ENCODE measurements at regions not wholly inside any gene's neighbourhood (a gene's known extent, or its start where the extent isn't known, plus 50 kb on each side); places are given as distances from the start of the nearest gene placed in this dataset.

GRCh38 chr12:124636138-124636978 is 68.9 kb upstream of the NCOR2 start:
- FAIRE-seq (no peak), DNase-seq (ENCODE audit: low read depth) (peak; percentile 64)
- Histone ChIP-seq H3K27me3 (ENCODE audit: insufficient read depth, low read length) (no peaks in the 10 kb centered on the region), H3K4me1 (ENCODE audit: insufficient read depth, low read length) (peaks cover 23% of the 10 kb centered on the region), H3K9me3 (ENCODE audit: insufficient read depth, low read depth, low read length) (peaks cover 5% of the 10 kb centered on the region), H3K27ac (ENCODE audit: low read depth, low read length) (no peak overlapping the region), H3K9ac (ENCODE audit: low read length) (no peak overlapping the region), H3K36me3 (ENCODE audit: insufficient read depth, low read length) (no peaks in the 10 kb centered on the region), H3K79me2 (ENCODE audit: insufficient read depth, low read length) (no peaks in the 10 kb centered on the region), H4K20me1 (ENCODE audit: insufficient read depth, low read length) (no peaks in the 10 kb centered on the region), H3K4me3 (ENCODE audit: insufficient read depth, low read depth, low read length) (no peak overlapping the region), H3K4me2 (ENCODE audit: low read length) (peak overlapping the region; percentile 25), H2AFZ (ENCODE audit: low read depth, low read length) (no peak overlapping the region)
- H3K9me3 Mint-ChIP-seq (ENCODE audit: unreplicated experiment), result peaks cover 15% of the 10 kb centered on the region
- H3K4me1 Mint-ChIP-seq (ENCODE audit: low read depth, unreplicated experiment), result peaks cover 25% of the 10 kb centered on the region
- H3K4me3 Mint-ChIP-seq (ENCODE audit: unreplicated experiment), result peak overlapping the region; percentile 34
- H3K36me3 Mint-ChIP-seq (ENCODE audit: low read depth, unreplicated experiment), result peaks cover 2% of the 10 kb centered on the region
- TF ChIP-seq EZH2 (IDR thresholded peaks at IDR 0.05; ENCODE audit: insufficient read depth, low read length), result no peak
- TF ChIP-seq, protein P1, sequence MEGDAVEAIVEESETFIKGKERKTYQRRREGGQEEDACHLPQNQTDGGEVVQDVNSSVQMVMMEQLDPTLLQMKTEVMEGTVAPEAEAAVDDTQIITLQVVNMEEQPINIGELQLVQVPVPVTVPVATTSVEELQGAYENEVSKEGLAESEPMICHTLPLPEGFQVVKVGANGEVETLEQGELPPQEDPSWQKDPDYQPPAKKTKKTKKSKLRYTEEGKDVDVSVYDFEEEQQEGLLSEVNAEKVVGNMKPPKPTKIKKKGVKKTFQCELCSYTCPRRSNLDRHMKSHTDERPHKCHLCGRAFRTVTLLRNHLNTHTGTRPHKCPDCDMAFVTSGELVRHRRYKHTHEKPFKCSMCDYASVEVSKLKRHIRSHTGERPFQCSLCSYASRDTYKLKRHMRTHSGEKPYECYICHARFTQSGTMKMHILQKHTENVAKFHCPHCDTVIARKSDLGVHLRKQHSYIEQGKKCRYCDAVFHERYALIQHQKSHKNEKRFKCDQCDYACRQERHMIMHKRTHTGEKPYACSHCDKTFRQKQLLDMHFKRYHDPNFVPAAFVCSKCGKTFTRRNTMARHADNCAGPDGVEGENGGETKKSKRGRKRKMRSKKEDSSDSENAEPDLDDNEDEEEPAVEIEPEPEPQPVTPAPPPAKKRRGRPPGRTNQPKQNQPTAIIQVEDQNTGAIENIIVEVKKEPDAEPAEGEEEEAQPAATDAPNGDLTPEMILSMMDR (IDR thresholded peaks at IDR 0.05; ENCODE audit: insufficient read depth, low read depth, low read length), result no peak
- H3K27me3 Mint-ChIP-seq (ENCODE audit: low read depth, unreplicated experiment), result no peaks in the 10 kb centered on the region
- no peak overlapping the region for H3K27ac Mint-ChIP-seq (ENCODE audit: unreplicated experiment)

- H3K9me3 ChIP-seq (ENCODE audit: insufficient read depth, low read depth, low read length), result peaks cover 5% of the 10 kb centered on the region
- Mint-ChIP-seq H3K4me3 (ENCODE audit: unreplicated experiment) (no peak overlapping the region), H3K4me1 (ENCODE audit: low read depth, unreplicated experiment) (peaks cover 34% of the 10 kb centered on the region), H3K27me3 (ENCODE audit: low read depth, unreplicated experiment) (no peaks in the 10 kb centered on the region), H3K27ac (ENCODE audit: unreplicated experiment) (no peak overlapping the region), H3K36me3 (ENCODE audit: low read depth, unreplicated experiment) (peaks cover 4% of the 10 kb centered on the region), H3K9me3 (ENCODE audit: unreplicated experiment) (peaks cover 14% of the 10 kb centered on the region)
- no peaks in the 10 kb centered on the region for H3K27me3 ChIP-seq (ENCODE audit: insufficient read depth, low read length)
- no peaks in the 10 kb centered on the region for H3K79me2 ChIP-seq (ENCODE audit: insufficient read depth, low read length)
- no peak overlapping the region for H2AFZ ChIP-seq (ENCODE audit: low read depth, low read length)
- DNase-seq (ENCODE audit: low read depth) (no peak), FAIRE-seq (no peak)
- no peak overlapping the region for H3K4me2 ChIP-seq (ENCODE audit: low read length)
- H3K4me1 ChIP-seq (ENCODE audit: insufficient read depth, low read length), result peaks cover 21% of the 10 kb centered on the region
- H3K9ac ChIP-seq (ENCODE audit: low read length), result no peak overlapping the region
- no peak overlapping the region for H3K4me3 ChIP-seq (ENCODE audit: insufficient read depth, low read depth, low read length)
- TF ChIP-seq, protein P1 (IDR thresholded peaks at IDR 0.05; ENCODE audit: insufficient read depth, low read depth, low read length), result no peak
- TF ChIP-seq EZH2 (IDR thresholded peaks at IDR 0.05; ENCODE audit: insufficient read depth, low read length), result no peak
- H3K36me3 ChIP-seq (ENCODE audit: insufficient read depth, low read length), result no peaks in the 10 kb centered on the region
- no peak overlapping the region for H3K27ac ChIP-seq (ENCODE audit: low read depth, low read length)
- no peaks in the 10 kb centered on the region for H4K20me1 ChIP-seq (ENCODE audit: insufficient read depth, low read length)
Observed at GRCh38 chr12:124635316-124635715, 67.9 kb upstream of the NCOR2 start.
